ENCODE measurements at regions not wholly inside any gene's neighbourhood (a gene's known extent, or its start where the extent isn't known, plus 50 kb on each side); places are given as distances from the start of the nearest gene placed in this dataset.

- TF ChIP-seq POLR2AphosphoS5 (IDR thresholded peaks at IDR 0.05; ENCODE audit: low read depth) (no peak), CTCF (IDR thresholded peaks at IDR 0.05; ENCODE audit: insufficient read depth, low read length) (no peak), GABPA (IDR thresholded peaks at IDR 0.05; ENCODE audit: low read depth) (no peak), REST (IDR thresholded peaks at IDR 0.05; ENCODE audit: insufficient replicate concordance, low read depth) (no peak), SPI1 (IDR thresholded peaks at IDR 0.05; ENCODE audit: borderline replicate concordance, low read depth) (no peak)
Observed at GRCh38 chr7:356691-357462, 66.9 kb downstream of the FOXL3 start.

Data from HL-60 (cell line).